GM23248 (cell line): ENCODE measurements at regions not wholly inside any gene's neighbourhood (a gene's known extent, or its start where the extent isn't known, plus 50 kb on each side); places are given as distances from the start of the nearest gene placed in this dataset.

Experiments
- EZH2 ChIP-seq: fragments of 200-600 bp; sonication (generic); IDR thresholded peaks from 2 replicates; pipeline ENCODE4 v1.6.1; 2018; ENCODE audit warnings: antibody characterized with exemption, mild to moderate bottlenecking; ENCODE audit not compliant: insufficient read depth, poor library complexity, severe bottlenecking
- EZH2phosphoT487 ChIP-seq: fragments of 200-600 bp; sonication (generic); IDR thresholded peaks from 2 replicates; pipeline ENCODE4 v1.6.1; 2018; ENCODE audit warnings: antibody characterized with exemption, moderate library complexity, mild to moderate bottlenecking, low read depth; ENCODE audit not compliant: insufficient read depth

- no peak for TF ChIP-seq EZH2
- TF ChIP-seq EZH2phosphoT487 = no peak
Measured at GRCh38 chr3:156611870-156612494, 57.1 kb upstream of the SSR3 start.
